GM12891 (cell line): ENCODE measurements at regions not wholly inside any gene's neighbourhood (a gene's known extent, or its start where the extent isn't known, plus 50 kb on each side); places are given as distances from the start of the nearest gene placed in this dataset.

Experiments used
- POLR2A ChIP-seq: IDR thresholded peaks from 2 replicates; pipeline ENCODE4 v1.6.1; 2011; ENCODE audit warnings: low read depth, low read length, control low read depth
- TAF1 ChIP-seq: IDR thresholded peaks from 2 replicates; pipeline ENCODE4 v1.6.1; 2011; ENCODE audit warnings: low read depth, low read length, control low read depth

GRCh38 chr2:84285056-84285747 lies 173.9 kb downstream of the SUCLG1 start:
- TF ChIP-seq POLR2A = no peak
- no peak for TF ChIP-seq TAF1
